GM19240 (cell line): ENCODE measurements at regions not wholly inside any gene's neighbourhood (a gene's known extent, or its start where the extent isn't known, plus 50 kb on each side); places are given as distances from the start of the nearest gene placed in this dataset.

Source experiments
- DNase-seq: peaks from one replicate; pipeline ENCODE4 v3.0.0; 2011; ENCODE audit warnings: low spot score; ENCODE audit not compliant: insufficient read length

DNA sequence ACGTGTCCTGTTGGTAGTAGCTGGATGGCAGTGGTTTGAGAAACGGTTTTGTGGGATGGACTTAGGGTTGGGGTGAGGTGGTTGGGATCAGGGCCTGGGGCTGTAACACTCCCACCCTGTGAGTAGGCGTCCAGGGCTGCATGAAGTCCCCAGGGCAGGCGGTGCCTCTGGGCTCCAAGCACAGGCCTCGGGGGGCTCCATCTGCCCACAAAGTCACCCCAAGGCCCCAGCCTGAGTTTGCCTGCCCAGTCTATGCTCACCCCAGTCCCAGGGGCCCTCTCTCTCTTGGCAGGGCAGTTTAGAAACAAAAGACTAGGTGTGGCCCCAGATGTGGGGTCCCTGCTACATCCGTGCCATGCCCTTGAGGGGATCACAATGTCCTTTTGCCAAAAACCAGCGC lies 86.9 kb upstream of the PRR23E start:
- DNase-seq: no peak

DNA sequence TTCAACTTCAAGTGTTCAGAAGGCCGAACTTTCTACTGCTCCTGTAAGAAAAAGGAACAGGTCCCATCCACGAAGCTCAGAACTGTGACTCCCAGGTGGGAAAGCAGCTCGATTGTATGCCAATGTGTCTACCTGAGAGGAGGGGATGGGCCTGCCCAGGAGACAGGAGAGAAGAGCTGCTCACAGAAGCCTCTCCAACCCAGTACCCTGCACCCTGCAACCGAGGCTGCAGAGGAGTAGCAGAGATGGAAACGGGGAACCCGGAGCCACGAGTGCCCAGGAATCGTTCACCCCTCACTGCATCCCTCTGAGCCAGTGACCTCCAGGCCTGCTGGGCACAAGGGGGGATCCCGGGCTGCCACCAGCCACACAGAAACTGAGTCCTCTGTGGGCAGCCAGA lies 86.5 kb upstream of the PRR23E start:
- DNase-seq: no peak

DNA sequence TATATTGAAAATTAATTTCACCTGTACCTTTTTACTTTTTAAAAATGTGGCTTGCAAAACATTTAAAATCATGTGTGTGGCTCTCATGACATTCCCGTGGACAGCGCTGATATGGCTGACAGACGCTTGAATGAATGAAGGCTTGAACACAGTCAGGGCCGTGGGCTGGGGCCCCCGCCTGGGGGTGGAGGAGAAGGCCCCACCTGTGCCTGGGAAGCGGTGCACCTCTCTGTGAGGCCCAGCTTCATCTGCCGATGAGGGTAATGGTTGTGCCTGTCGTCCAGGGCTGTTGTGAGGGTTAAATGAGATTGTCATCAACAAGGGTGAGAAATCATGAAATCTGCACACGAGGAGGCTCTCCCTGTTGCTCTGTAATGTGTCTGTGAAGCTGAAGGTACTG lies 85.9 kb upstream of the PRR23E start:
- DNase-seq: no peak

DNA sequence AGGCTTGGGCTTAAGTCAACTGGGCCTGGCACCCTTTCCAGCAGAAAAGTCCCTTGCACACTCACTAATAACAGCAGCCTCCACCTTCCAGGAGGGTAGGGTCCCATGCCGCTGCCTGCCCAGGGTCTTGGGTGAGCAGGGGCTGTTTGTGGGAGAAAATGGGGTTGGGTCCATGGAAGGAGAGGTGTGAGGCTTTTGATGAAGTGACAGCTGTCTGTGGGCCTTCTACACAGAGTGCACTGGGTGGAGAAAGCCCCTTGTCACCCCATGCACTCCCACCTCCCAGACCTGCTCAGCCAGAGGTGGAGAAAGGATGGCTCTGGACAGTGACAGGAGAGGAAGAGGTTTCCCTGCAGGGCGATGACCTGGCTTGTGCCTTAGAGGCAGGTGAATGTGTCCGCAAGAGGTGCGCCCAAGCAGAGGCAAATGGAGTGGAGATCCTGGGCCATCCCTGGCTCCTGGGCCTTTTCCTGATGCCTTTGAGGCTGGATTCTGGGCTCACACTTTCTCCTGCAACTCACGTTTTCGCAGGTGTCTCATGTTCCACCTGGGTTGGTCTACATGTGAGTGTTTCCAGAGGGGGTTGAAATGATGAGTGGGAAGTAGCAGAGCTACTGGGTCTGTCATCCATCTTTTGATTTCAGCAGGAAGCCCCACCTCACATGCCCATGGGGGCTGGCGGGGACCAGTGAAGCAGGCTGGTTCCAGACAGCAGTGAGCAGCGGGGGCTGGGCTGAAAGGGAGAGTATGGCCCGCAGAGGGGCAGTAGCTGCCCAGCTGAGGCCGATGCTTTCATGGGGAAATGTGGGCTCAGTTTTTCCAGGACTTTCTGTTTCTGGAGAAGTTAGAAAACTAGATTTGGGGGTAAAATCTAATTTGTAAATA lies 85.2 kb upstream of the PRR23E start:
- no peak for DNase-seq

DNA sequence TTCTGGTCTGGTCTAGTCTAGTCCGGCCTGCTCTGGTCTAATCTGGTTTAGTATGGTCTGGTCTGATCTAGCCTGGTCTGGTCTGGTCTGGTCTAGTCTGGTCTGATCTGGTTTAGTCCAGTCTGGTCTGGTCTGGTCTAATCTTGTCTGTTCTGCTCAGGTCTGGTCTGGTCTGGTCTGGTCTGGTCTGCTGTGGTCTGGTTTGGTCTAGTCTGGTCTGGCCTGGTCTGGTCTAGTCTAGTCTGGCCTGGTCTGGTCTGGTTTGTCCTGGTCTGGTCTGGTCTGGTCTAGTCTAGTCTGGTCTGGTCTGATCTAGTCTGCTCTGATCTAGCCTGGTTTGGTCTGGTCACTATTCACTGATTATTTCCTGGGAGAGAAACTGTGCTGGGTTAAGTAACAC lies 84.1 kb upstream of the PRR23E start:
- no peak for DNase-seq

DNA sequence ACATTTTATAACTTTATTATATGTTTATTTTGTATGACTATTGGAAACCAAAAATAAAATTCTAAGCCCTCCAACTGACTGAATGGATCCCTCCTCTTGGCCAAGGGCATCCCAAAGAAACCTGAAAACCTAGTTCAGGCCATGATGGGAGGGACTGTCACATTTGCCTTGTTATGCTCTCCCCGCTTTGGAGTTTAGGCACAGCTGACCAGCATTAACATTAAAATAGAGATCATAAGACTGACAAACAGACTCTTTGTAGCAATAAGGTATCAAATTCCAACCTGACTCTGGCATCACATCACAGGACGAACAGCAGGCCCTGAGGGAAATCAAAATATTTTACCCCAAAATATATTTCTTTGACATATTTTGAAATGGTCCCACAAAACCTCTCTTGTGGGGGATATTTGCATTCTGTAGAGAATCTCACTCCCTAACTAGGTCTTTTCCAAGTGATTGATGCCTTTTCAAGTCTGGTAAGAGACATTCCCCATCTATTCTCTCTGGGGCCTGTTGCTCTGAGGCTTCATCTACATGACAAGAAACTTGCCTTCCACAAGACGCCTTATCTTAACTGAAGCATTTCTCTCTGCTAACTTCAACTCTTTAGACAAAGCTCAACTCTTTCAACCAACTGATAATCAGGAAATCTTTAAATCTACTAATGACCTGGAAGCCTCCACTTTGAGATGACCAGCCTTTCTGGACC lies 81.8 kb upstream of the PRR23E start:
- DNase-seq: no peak

DNA sequence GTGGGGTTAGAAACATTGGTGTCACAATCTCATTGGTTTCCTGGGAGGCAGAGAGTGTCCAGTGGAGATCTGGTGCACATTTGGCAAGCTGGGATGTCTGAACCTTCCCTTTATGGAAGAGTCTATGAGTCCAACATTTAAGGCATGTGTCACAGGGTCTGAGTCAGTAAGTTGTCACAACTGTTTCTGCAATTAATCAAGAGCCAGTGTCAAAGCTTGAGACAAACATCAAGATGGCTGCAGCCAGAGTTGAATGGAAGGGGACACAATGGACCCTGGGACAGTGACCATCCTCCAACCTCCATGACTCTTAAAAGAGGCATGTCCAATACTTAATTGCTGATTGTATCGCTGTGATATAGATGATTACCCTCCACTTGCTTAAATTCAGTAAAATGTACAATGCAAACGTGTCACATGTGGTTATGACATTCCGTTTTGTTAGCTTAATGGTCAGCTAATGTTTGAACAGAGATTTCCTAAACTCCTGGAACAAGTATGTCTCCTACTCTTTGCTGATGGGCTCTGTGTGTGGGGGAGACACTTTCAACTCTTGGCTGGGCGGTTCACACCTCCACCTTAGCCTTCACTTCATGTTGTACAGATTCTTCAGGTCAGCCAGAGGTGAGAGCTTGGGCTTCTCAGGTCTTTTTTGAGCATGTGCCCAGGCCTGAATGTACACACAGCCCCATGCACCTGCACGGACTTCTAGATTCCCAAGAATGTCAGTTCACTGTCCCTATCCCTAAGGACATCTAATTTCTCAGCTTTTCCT lies 79.9 kb upstream of the PRR23E start:
- no peak for DNase-seq

DNA sequence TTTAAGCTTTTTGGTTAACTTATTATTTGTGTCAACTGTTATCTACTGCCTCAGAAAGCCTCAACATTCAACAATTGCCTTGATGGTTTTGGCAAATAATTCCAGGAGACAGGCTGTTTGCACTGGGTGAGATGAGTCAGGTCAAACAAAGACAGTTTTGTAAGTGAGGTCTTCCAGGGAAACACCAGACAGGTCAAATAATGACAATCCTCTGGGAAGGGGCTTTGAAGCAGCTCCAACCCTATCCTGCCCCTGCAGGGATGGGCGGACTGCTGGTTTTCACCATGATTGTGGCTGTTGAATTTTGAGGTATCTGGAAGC lies 79.4 kb upstream of the PRR23E start:
- DNase-seq: no peak

DNA sequence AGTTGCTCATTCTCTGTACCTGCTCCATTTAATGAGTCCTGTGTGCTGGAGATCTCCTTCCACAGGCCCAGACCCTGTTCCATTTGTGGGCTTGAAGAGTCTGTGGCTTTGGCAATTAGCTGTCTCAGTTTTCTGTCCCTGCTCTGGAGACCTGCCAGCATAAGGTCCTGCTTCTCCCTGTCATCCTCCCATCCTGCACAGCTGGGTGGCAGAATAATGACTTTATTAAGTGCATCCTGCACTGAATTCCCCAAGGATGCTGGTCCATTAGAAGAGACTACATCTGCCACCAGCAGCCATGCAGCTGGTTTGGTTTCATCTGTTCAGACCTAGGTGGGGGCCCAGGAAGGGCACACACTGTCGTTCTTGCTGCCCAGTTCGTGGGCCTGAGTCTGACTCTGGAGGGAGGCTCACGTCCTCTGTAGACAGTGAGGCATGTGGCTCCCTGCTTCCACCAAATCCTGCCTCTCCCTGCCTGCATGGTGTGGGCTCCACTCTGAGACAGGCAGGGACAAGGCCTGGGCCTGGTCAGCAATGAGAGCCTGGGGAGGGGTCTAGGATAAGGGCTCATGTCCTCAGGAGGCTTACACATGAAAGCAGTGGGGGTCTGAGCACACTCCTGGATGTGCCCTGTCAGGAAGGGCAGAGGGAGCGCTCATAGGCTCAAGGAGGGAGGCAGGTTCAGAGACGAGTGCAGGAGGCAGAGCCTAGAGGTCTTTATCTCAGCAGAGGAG lies 78.4 kb upstream of the PRR23E start:
- no peak for DNase-seq

DNA sequence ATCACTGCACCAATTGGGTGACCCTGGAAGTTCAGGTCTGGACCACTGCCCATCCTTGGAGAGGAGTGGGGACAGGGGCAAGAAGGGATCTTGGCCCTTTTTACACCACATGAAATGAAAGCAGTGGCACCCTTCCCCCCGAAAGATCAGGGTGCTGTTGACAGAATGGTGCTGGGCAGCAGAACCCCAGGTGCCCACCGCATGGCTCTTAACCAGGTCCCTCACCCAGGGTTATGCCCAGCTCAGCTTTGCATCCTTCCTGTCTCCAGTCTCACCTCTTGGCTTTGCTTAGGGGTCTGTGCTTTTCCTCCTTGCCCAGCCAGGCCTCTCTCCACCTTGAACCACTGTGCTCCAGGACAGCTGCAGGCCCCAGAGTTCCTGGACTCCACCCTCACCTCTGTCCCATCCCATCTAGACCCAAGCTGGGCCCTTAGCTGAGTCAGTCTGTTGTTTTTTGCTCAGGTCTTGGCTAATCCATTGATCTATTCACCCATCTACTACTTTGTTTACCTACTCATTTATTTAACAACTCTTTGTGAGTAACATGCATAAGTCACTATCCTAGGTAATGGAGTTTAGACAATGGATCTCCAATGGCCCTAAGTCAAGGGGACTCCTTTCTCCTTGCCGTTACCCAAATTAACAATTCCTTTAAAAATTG lies 77.1 kb upstream of the PRR23E start:
- DNase-seq: no peak

DNA sequence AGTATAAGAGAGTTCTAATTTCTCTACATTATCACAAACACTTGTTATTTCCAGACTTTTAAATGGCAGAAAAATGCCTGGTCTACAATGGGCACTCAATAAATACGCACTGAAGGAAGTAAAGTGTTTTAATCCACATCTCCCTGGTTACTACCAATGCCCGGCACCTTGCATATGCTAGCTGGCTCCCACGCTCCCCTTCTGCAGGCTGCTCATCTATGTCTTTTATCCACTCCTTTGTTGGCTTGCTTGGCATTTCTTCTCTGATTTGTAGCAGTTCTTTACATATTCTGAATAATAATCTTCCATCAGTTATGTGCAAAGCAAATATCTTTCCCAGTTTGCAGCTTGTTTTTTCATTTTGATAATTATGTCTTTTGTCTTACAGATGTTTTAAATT lies 74.6 kb upstream of the PRR23E start:
- no peak for DNase-seq

DNA sequence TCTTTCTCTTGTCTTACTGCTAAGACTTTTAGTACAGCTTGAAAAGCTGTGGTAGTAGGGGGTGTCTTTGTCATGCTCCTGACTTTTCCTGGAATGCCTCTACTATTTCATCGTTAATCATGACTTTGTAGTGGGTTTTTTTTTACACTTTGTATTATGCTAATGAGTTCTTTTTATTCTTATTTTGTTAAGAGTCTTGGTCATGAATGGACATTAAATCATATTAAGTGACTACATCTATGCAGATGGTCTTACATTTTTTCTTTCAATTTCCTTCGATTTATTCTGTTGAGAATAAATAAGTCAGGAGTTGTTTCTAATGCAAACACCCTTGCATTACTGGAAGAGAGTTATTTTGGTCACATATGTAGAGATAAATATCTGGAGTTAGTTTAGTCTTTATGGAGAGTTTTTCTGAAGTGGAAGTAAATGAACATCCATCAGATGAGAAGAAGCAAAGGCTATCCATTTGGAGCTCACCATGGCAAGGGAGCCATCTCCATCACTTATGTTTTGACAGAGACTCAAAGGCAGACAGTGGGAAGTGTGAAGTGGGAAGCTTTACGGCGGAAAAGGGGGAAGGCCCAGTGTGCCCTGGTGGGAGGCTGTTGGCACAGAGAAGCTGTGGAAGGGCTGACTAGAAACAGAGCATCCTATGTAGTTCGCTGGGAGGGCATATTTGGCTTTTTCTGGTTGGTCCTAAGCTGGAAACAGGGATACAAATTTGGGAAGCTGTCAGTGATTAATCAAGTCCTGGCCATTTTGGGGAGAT lies 73.1 kb upstream of the PRR23E start:
- DNase-seq: no peak

DNA sequence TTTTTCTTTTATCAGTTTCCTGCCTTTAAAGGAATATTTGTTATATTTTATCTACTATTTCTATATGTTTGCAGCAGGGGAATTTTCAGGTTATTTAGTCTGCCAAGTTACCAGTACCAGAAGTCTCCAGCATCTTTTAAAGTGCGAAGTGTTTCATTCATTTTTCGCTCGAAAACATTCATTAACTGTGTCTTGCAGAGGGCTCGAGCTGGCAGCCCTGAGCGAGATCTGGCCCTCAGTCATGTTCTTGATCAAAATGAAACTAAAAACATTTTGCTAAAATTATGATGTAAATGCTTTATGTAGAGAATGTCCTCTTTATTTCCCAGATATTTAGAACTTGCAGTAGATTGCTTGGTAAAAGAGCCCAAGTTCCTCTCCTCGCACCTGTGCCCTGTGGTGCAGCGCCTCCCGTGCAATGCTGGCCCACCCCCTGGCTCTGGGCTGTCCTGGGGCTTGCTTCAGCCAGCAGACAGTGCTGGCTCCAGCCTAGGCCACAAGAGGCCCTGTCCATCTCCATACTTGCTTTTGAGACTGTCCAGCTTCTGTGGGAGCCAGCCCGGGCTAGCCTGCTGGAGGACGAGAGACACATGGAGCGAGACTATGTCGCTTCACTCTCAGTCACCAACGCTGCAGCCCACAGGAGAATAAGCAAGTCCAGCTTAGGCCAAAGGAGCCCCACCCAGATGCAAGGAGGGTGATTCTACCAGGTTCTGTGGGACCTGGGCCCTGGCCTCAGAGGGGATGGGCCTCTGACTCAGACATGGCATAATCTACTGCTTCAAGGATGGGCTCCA lies 71.9 kb upstream of the PRR23E start:
- no peak for DNase-seq

DNA sequence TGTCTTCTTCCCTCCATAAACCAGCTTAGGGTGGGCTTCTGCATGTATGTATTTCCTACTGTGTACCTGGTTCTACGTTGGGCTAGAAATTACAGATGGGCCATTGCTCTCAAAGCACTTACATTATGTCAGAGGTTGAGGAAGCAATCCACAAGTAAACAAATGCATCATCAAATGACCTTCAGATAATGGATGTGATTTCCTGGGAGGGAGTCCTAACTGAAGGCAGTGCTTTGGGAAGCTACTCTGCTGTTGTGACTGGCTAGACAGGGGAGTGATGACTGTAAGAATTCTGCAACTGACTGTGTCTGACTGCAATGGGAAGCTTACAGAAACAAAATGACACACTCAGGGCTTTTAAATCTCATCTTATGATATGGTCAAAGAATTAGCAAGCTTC lies 71.0 kb upstream of the PRR23E start:
- DNase-seq: no peak

DNA sequence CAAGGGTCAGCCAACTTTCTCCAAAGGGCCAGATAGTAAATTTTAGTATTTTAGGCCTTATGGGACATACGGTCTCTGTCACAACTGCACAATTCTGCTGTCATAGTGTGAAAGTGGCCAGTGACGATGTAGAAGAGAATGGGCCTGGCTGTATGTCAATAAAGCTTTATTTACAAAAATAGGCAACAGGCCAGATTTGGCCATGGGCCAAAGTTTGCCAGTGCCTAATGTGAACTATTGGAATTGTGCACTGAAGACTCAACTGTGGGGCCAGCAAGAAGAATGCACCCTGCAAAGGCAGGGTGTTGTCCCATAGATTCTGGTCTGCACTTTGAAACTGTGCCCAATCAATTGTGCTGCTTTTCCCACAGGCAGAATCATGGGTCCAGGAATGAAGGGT lies 69.4 kb upstream of the PRR23E start:
- no peak for DNase-seq

DNA sequence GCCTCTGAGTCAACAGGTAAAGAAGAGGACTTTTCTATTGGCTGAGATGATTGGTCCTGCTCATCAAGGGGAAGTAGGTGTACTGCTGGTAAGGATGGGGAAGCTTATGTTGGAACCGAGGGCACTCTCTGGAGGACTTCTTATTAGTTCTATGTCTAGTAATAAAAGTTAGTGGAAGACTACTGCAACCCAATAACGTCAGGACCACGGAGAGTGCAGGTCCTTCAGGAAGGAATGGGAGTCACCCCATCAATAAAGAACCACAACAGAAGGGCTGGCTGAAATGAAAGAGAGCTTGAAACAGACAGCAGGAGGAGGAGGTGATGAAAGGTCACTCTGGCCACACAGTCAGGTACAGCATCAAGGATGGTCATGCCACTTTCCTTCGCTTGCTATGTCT lies 68.8 kb upstream of the PRR23E start:
- no peak for DNase-seq

DNA sequence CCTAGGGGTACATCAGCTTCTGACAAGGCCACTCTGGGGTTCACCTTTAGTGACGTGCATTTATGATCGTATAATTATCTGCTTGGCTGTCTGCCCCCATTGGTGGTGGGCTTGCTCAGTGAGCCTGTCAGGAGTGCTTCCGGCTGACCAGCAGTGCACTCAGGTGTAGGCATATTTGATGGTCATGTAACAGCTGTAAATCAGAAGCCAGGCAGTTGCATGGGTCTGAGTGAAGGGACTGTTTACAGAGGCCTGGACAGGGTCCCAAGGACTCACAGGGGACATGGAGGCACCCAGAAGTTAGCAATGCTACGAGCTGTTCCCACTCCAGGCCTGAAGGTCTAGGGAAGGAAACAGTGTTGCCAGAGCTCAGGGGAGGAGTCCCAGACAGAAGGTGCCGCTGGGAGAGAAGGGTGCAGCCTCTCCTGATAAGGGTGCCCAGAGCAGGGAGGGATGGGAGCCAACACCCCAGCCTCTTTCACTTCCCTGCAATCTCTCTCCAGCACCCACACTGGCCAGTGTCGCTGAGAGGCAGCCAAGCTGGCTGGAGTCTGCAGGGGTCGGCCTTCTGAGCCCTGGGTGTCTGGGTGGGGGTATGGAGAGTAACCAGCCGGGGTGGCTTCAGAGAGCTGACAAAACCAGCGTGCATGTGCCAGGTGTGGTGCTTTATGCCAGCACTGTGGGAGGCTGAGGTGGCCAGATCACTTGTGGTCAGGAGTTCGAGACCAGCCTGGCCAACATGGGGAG lies 61.3 kb upstream of the PRR23E start:
- DNase-seq: no peak

DNA sequence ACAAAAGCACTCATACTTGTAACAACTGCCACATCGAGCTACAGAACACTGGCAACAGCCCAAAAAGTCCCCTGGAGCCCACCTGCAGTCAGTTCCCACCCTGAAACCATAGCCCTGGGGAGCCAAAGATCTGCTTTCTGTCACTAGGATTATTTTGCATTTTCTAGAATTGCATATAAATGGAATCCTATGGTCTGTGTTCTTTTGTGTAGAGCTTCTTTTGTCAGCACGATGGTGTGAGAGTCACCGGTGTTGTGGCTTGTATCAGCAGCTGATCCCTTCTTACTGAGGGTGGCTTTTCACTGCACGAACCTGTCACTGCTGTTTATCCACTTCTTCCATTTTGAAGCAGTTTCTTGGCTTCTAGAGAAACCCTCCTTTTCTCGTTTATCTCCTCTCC lies 60.1 kb upstream of the PRR23E start:
- DNase-seq: no peak

DNA sequence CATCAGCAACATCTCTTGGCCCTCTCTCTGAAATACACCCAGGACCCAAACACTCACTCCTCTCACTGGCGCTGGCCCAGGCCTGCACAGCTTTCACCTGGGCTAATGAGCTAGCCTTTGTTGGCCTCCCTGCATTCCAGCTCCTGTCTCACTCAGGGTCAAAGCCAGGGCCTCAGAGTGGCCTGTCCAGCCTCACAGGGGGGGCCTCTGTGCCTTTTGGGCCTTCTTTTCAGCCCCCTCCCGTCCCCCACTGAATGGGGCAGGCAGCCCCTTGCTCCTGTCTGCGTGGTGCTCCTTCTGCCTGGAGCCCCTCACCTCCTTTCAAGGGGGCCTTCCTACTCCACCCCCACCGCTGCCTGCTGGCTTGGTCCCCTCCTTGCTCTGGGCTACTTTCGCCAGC lies 59.0 kb upstream of the PRR23E start:
- no peak for DNase-seq
